PC-3 (cell line): ENCODE measurements at regions not wholly inside any gene's neighbourhood (a gene's known extent, or its start where the extent isn't known, plus 50 kb on each side); places are given as distances from the start of the nearest gene placed in this dataset.

Source experiments
- ATAC-seq: fragments of 200-7000 bp; cut with Tn5 transposase; 2 replicates; pipeline ENCODE4 v1.9.1; 2020; ENCODE audit warnings: mild to moderate bottlenecking, moderate library complexity
- BruUV-seq: library from RNA; stranded (reverse); fragments of 400-500 nt; replicated peaks from 2 replicates; lab custom pipeline; 2021; lab: Mats Ljungman, UMichigan
- CTCF ChIA-PET: fragments of 300-600 bp; sonication (Branson Sonifier 250); formaldehyde crosslinking; loops from one replicate; lab custom pipeline; 2022; ENCODE audit warnings: antibody characterized with exemption; lab: Charles Lee
- POLR2A ChIA-PET: fragments of 300-600 bp; sonication (Branson Sonifier 250); formaldehyde crosslinking; loops from one replicate; lab custom pipeline; 2022; ENCODE audit warnings: antibody characterized with exemption; ENCODE audit not compliant: unreplicated experiment; lab: Charles Lee
- DNase-seq: peaks from one replicate; pipeline ENCODE4 v3.0.0-alpha.2; 2015
- H2AFZ ChIP-seq: fragments of 300-600 bp; sonication (generic); 2 replicates; pipeline ENCODE4 v1.6.0; 2016; ENCODE audit warnings: antibody characterized with exemption, low read length
- H3F3A ChIP-seq: fragments of 300-600 bp; sonication (generic); one replicate; pipeline ENCODE4 v1.6.0; 2017; ENCODE audit warnings: antibody characterized with exemption, low read length, control low read depth, mild to moderate bottlenecking; ENCODE audit not compliant: unreplicated experiment
- H3K27ac ChIP-seq: fragments of 300-600 bp; sonication (generic); 2 replicates; pipeline ENCODE4 v1.5.1; 2016; ENCODE audit warnings: mild to moderate bottlenecking, low read length
- H3K27me3 ChIP-seq: fragments of 300-600 bp; sonication (generic); 2 replicates; pipeline ENCODE4 v1.6.1; 2016; ENCODE audit warnings: low read length, mixed read lengths
- H3K36me3 ChIP-seq: fragments of 300-600 bp; sonication (generic); 2 replicates; pipeline ENCODE4 v1.6.1; 2016; ENCODE audit warnings: low read depth, mixed run types, low read length, mixed read lengths
- H3K4me1 ChIP-seq: fragments of 300-600 bp; sonication (generic); 2 replicates; pipeline ENCODE4 v1.5.1; 2016; ENCODE audit warnings: low read length; ENCODE audit not compliant: insufficient read depth
- H3K4me2 ChIP-seq: fragments of 300-600 bp; sonication (generic); 2 replicates; pipeline ENCODE4 v1.6.0; 2016; ENCODE audit warnings: low read length
- H3K4me3 ChIP-seq: fragments of 300-600 bp; sonication (generic); 2 replicates; pipeline ENCODE4 v1.5.1; 2016; ENCODE audit warnings: mild to moderate bottlenecking, low read length, mixed read lengths
- H3K79me2 ChIP-seq: fragments of 300-600 bp; sonication (generic); 2 replicates; pipeline ENCODE4 v1.6.1; 2017; ENCODE audit warnings: low read length, mixed read lengths
- H3K9ac ChIP-seq: fragments of 300-600 bp; sonication (generic); 2 replicates; pipeline ENCODE4 v1.6.0; 2016; ENCODE audit warnings: mild to moderate bottlenecking, low read length
- H3K9me2 ChIP-seq: fragments of 300-600 bp; sonication (generic); replicated peaks from 2 replicates; pipeline ENCODE4 v1.6.1; 2016; ENCODE audit warnings: mixed run types, low read length, mixed read lengths
- H3K9me3 ChIP-seq: fragments of 300-600 bp; sonication (generic); 2 replicates; pipeline ENCODE4 v1.6.1; 2016; ENCODE audit warnings: low read length, mixed read lengths
- H4K20me1 ChIP-seq: fragments of 300-600 bp; sonication (generic); 2 replicates; pipeline ENCODE4 v1.6.1; 2016; ENCODE audit warnings: low read length, mixed read lengths
- EZH2 ChIP-seq: fragments of 300-600 bp; sonication (generic); IDR thresholded peaks from one replicate; pipeline ENCODE4 v1.6.1; 2017; ENCODE audit warnings: antibody characterized with exemption, mild to moderate bottlenecking, low read length; ENCODE audit not compliant: unreplicated experiment
- EZH2phosphoT487 ChIP-seq: fragments of 300-600 bp; sonication (generic); IDR thresholded peaks from 2 replicates; pipeline ENCODE4 v1.6.1; 2018; ENCODE audit warnings: mild to moderate bottlenecking, antibody characterized with exemption, low read length, borderline replicate concordance
- intact Hi-C: fragments of 100-400 bp; cut with micrococcal nuclease; formaldehyde crosslinking; loops from 2 replicates; pipeline ENCODE4 v1.9.0; 2023
- TF ChIP-seq, protein P1 (sequence below): fragments of 300-600 bp; sonication (generic); conservative IDR thresholded peaks from 2 replicates; pipeline ENCODE4 v1.5.1; 2017; ENCODE audit warnings: antibody characterized with exemption, low read depth, mild to moderate bottlenecking, low read length

DNA sequence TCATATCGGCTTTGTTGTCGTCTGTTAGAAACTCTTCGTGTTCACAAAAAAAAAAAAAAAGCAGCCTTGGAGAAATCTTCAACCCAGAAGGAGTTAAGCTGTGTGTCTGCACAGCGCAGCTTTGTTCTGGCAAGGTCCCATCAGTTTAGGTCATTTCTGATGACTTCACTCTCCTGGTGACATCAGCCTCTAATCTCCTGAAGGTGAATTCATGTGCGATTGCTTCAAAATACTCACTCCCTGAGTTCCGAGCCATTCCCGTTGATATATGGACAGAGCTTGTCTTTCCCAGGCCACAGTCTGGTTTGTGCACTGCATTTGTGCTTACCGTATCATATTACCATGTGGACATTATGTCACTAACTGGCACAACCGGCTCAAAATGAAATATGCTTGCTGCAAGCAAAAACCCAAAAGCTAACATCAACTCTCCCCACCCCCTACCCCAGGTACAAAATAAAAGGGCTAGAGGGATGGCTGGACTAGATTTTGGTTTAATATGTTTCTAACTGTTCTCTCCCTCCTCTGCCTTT lies 342.4 kb downstream of the KCNRG start:
- H3K4me2 ChIP-seq = peak overlapping the region; percentile 63
- DNase-seq (peak; percentile 90), ATAC-seq (peak; percentile 92)
- H3K9me2 ChIP-seq = no peaks in the 10 kb centered on the region
- H3K4me3 ChIP-seq = peak overlapping the region; percentile 24; the same call in 1 of the 2 replicates
- CTCF ChIA-PET = interaction anchor here (0.5 to 0.6 kb wide), 3 partner anchors 61 to 87 kb away, joined by 3 read pairs; no protein-coding TSS in a partner anchor
- no TSS peak for BruUV-seq
- H3F3A ChIP-seq = no peaks in the 10 kb centered on the region
- intact Hi-C loops = loop anchor here (1.0 to 10.0 kb wide), 6 partner anchors 9 to 275 kb away; no protein-coding TSS in a partner anchor
- POLR2A ChIA-PET = no interaction called here
- peak overlapping the region; percentile 84 for H3K27ac ChIP-seq
- H3K27me3 ChIP-seq = no peaks in the 10 kb centered on the region
- H3K9me3 ChIP-seq = no peaks in the 10 kb centered on the region
- TF ChIP-seq EZH2 (no peak), EZH2phosphoT487 (no peak)
- TF ChIP-seq, protein P1, sequence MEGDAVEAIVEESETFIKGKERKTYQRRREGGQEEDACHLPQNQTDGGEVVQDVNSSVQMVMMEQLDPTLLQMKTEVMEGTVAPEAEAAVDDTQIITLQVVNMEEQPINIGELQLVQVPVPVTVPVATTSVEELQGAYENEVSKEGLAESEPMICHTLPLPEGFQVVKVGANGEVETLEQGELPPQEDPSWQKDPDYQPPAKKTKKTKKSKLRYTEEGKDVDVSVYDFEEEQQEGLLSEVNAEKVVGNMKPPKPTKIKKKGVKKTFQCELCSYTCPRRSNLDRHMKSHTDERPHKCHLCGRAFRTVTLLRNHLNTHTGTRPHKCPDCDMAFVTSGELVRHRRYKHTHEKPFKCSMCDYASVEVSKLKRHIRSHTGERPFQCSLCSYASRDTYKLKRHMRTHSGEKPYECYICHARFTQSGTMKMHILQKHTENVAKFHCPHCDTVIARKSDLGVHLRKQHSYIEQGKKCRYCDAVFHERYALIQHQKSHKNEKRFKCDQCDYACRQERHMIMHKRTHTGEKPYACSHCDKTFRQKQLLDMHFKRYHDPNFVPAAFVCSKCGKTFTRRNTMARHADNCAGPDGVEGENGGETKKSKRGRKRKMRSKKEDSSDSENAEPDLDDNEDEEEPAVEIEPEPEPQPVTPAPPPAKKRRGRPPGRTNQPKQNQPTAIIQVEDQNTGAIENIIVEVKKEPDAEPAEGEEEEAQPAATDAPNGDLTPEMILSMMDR = no peak
- peaks cover 37% of the 10 kb centered on the region for H3K4me1 ChIP-seq
- H4K20me1 ChIP-seq = no peaks in the 10 kb centered on the region
- H2AFZ ChIP-seq = no peak overlapping the region
- H3K9ac ChIP-seq = peak overlapping the region; percentile 36
- no peaks in the 10 kb centered on the region for H3K79me2 ChIP-seq
- H3K36me3 ChIP-seq = no peaks in the 10 kb centered on the region

DNA sequence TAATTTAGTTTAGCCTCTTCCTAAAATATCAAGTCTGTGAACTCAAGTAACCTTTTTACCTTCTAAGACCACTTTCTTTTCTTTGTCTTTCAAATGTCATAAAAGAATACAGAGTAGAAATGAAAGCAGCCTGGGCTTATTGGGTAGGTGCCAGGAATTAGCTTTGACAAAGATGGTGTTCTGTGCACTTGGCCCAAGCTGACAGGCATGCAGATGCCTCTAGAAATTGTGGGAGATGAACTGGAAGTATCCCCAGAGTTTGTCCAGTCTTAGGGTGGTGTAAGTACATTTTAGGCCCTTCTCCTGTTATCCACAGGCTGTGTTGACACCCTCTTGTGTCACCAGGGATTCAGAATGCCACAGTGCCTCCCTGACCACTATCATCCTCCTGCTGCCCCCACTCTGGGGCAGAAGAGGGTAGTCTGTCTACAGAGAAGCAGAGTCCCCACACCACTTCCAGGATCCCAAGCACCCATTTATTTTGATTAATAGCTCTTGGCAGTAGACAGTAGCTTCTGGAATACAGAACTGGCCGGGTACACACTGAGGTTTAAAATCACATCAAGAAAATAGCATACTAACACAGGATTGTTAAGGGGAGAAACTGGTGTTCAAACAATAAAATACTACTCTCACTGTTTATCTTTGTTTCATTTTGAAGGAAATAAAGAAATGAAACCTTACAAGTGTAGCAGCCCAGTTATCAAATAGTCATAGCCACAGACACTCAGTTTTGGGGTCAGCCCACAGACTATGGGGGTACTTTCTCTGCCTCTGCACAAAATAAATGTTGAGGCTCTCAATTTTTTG lies 343.2 kb downstream of the KCNRG start:
- Histone ChIP-seq H3K4me3 (no peak overlapping the region), H3K9me3 (no peaks in the 10 kb centered on the region), H3K4me1 (peaks cover 30% of the 10 kb centered on the region), H3K27me3 (no peaks in the 10 kb centered on the region), H3K27ac (peak overlapping the region; percentile 84), H3K9ac (no peak overlapping the region; the same call in 1 of the 2 replicates), H3K9me2 (no peaks in the 10 kb centered on the region), H4K20me1 (no peaks in the 10 kb centered on the region), H3K4me2 (peak overlapping the region; percentile 63), H3K79me2 (no peaks in the 10 kb centered on the region), H3F3A (no peaks in the 10 kb centered on the region), H2AFZ (no peak overlapping the region), H3K36me3 (no peaks in the 10 kb centered on the region)
- POLR2A ChIA-PET = no interaction called here
- CTCF ChIA-PET = no interaction called here
- TF ChIP-seq EZH2 = no peak
- no peak for TF ChIP-seq EZH2phosphoT487
- TF ChIP-seq, protein P1 = no peak
- DNase-seq (peak; percentile 3), ATAC-seq (no peak)
- intact Hi-C loops = loop anchor here (5.0 to 10.0 kb wide), 2 partner anchors 64 to 176 kb away; no protein-coding TSS in a partner anchor
- no TSS peak for BruUV-seq

DNA sequence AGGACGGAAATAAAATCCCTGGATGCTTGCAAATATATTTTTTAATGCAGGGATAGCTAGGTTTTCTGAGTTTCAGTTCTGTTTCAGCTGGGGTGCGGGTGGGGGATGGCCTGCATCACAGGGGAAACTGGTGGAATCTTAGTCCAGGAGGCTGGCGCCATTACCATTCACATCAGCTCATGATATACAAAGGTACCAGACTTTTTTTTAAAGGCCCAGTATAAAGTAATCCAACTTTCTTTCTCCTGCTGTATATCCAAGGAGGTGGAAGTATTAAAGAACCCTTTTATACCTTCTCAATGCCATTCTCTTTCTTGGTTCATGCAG lies 343.8 kb downstream of the KCNRG start:
- H3K4me1 ChIP-seq = peaks cover 26% of the 10 kb centered on the region
- H3K79me2 ChIP-seq = no peaks in the 10 kb centered on the region
- DNase-seq (no peak), ATAC-seq (no peak)
- ChIA-PET CTCF (no interaction called here), POLR2A (no interaction called here)
- H3K4me2 ChIP-seq = no peak overlapping the region
- no peak overlapping the region for H3K9ac ChIP-seq
- H3K4me3 ChIP-seq = no peak overlapping the region
- H3K9me3 ChIP-seq = no peaks in the 10 kb centered on the region
- TF ChIP-seq EZH2phosphoT487 (no peak), EZH2 (no peak)
- TF ChIP-seq, protein P1 = no peak
- no TSS peak for BruUV-seq
- no peaks in the 10 kb centered on the region for H3K36me3 ChIP-seq
- H4K20me1 ChIP-seq = no peaks in the 10 kb centered on the region
- no peak overlapping the region for H2AFZ ChIP-seq
- H3F3A ChIP-seq = no peaks in the 10 kb centered on the region
- H3K27me3 ChIP-seq = no peaks in the 10 kb centered on the region
- no peak overlapping the region for H3K27ac ChIP-seq
- intact Hi-C loops = loop anchor here (5.0 to 10.0 kb wide), 2 partner anchors 63 to 176 kb away; no protein-coding TSS in a partner anchor
- no peaks in the 10 kb centered on the region for H3K9me2 ChIP-seq
